ENCODE measurements at regions not wholly inside any gene's neighbourhood (a gene's known extent, or its start where the extent isn't known, plus 50 kb on each side); places are given as distances from the start of the nearest gene placed in this dataset.
A peak's percentile ranks its signal among the peaks of the same experiment; 100 is the strongest.

DNA sequence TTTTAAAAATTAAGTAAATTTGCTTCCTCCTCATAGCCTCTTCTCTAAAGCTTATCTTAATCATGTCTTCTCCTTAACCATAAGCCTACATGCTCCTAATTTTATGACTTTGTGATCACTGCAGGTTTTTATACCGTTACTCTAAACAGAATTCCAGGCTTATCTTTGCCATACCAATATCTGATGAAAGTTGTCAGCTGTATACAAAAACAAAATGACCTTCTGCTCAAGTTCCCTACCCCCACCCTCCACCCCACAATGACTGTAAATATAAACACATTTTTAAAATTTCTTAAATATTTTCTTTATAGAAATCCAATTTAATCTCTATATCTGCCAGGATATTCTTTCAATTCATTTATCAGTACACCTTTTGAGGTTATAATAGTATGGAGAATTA, 60.5 kb upstream of the SGK1 start:
- Mint-ChIP-seq H3K4me1 (peaks cover 33% of the 10 kb centered on the region), H3K9me3 (ENCODE audit: low read depth) (no peaks in the 10 kb centered on the region), H3K27ac (no peak overlapping the region), H3K36me3 (peaks cover 6% of the 10 kb centered on the region), H3K4me3 (no peak overlapping the region), H3K27me3 (no peaks in the 10 kb centered on the region)
- CTCF ChIA-PET: no interaction called here
- no peak for ATAC-seq
- DNase-seq: no peak

DNA sequence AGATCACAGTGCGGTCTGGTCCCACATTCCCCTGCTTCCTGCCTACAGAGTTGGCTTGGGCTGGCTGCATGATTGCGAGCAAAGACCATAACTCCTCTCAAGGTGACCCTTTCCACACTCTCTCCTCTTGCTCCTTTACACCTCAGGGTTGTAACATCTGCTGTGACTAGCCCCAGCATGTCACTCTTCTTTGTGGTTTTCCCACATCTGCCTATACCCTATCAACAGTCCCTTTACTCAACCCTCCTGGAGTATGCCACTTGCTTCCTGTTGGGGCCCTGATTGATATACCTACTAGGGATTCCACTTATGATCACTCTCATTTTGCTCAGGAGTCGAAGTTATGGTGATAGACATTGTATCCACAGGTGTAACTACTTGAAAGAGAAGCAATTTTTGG, 58.9 kb upstream of the SGK1 start:
- Mint-ChIP-seq H3K27ac (no peak overlapping the region), H3K9me3 (ENCODE audit: low read depth) (no peaks in the 10 kb centered on the region), H3K36me3 (peaks cover 6% of the 10 kb centered on the region), H3K27me3 (no peaks in the 10 kb centered on the region), H3K4me3 (no peak overlapping the region), H3K4me1 (peaks cover 42% of the 10 kb centered on the region)
- CTCF ChIA-PET: no interaction called here
- DNase-seq (no peak), ATAC-seq (no peak)

DNA sequence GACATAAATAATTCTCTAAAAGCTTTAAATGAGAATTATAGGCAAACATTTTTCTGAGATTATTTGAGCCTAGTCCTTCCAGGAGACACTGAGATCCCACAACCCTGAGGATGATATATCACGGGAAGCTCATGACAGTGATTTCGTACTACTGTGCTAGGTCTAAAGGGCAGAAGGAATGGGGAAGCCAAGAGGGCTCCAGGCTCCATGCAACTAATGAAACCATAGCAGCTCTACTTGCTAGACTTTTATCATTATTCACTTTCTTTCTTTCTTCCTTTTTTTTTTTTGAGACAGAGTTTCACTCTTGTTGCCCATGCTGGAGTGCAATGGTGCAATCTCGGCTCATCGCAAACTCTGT, 57.3 kb upstream of the SGK1 start:
- H3K9me3 Mint-ChIP-seq (ENCODE audit: low read depth): no peaks in the 10 kb centered on the region
- CTCF ChIA-PET: no interaction called here
- H3K36me3 Mint-ChIP-seq: peaks cover 6% of the 10 kb centered on the region
- peaks cover 37% of the 10 kb centered on the region for H3K4me1 Mint-ChIP-seq
- no peak overlapping the region for H3K4me3 Mint-ChIP-seq
- no peaks in the 10 kb centered on the region for H3K27me3 Mint-ChIP-seq
- no peak for ATAC-seq
- DNase-seq: no peak
- no peak overlapping the region for H3K27ac Mint-ChIP-seq

DNA sequence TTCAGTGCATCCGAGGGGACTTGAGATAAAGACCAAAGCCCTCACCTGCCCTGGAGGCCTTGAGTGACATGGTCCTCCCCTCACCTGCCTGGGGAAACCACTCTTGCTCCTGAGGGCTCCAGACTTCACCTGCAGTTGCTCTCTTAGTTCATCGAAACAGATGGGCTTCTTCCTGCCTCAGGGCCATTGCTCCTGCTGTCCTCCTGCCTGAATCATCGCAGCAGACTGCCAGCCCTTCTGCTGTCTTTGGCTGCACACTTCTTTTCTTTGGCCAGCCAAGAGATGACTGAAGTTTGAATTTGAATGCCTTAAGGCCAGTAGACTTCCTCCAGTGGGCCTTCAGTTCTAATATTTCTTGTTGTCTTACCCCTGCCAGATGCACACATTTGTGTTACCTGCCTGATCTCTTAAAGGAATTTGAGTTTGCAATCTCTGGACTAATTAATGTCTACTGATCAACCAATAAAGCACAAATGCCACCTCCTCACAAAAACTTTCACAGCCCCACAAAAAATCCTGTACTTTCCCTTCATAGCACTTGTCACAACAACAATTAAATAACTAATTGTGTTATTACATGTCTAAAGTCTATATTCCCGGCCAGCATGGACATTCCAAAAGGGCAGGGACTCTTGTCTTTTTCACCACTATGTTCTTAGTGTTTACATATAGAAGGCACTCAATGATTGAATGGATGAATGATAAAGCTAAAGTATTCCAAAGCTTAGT, 56.7 kb upstream of the SGK1 start:
- Mint-ChIP-seq H3K36me3 (peaks cover 6% of the 10 kb centered on the region), H3K27me3 (no peaks in the 10 kb centered on the region), H3K4me3 (no peak overlapping the region), H3K4me1 (peaks cover 33% of the 10 kb centered on the region), H3K27ac (no peak overlapping the region), H3K9me3 (ENCODE audit: low read depth) (no peaks in the 10 kb centered on the region)
- CTCF ChIA-PET: interaction anchor here (0.8 kb wide), 1 partner anchor 9 kb away, joined by 3 read pairs; no protein-coding TSS in a partner anchor
- ATAC-seq: no peak
- no peak for DNase-seq

DNA sequence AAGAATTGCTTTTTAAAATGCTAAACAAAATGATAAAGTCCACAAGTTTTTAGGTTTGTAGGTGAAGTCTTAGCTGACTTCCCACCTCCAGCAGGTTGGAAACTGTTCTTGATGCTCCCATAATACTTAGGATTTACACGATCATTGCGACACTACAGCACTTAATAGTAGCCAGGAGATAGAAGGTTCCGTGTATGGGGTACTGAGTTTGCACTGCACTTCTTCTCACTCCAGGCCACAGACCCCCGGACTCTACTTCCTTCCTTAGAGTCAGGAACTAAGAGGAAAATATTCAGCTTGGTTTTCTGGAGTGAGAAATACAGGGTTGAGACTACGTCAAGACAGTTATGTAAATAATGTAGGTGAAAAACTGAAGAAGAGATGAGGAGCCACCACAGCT, 56.1 kb upstream of the SGK1 start:
- Mint-ChIP-seq H3K4me3 (no peak overlapping the region), H3K36me3 (peaks cover 6% of the 10 kb centered on the region), H3K4me1 (peaks cover 26% of the 10 kb centered on the region), H3K9me3 (ENCODE audit: low read depth) (no peaks in the 10 kb centered on the region), H3K27ac (no peak overlapping the region), H3K27me3 (no peaks in the 10 kb centered on the region)
- ATAC-seq (no peak), DNase-seq (no peak)
- CTCF ChIA-PET: interaction anchor here (0.8 to 1.4 kb wide), 2 partner anchors 9 to 21 kb away, joined by 3 read pairs; no protein-coding TSS in a partner anchor

DNA sequence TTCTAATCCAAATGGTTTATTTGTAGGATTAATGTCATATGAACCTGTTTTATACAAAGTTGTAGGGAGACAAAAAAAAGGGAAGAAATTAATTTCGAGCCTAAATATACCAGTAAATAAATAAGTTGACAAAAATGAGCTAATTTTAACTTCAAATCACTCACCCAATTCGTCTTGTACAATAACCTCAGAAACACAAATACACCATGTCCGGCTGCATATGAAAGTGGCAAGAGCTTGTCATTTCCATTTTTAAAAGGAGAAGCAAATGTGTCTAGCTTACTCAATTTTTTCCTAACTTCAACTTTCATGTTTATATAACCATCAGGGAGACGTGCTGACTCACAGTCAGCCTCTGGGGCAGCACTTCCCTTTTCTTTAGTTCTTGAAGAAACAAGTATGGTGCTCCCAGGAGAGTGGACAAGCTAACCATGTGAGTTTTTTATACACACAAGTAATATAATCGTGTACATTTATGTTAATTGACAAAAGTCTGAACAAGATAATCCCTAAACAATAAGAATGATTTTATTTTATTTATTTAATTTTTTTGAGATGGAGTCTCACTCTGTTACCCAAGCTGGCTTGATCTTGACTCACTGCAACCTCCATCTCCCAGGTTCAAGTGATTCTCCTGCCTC, 55.5 kb upstream of the SGK1 start:
- Mint-ChIP-seq H3K4me1 (peaks cover 22% of the 10 kb centered on the region), H3K9me3 (ENCODE audit: low read depth) (no peaks in the 10 kb centered on the region), H3K36me3 (peaks cover 4% of the 10 kb centered on the region), H3K27ac (no peak overlapping the region), H3K27me3 (no peaks in the 10 kb centered on the region), H3K4me3 (no peak overlapping the region)
- ATAC-seq (peak; percentile 51), DNase-seq (no peak)
- CTCF ChIA-PET: interaction anchor here (0.8 to 1.4 kb wide), 2 partner anchors 10 to 21 kb away, joined by 3 read pairs; no protein-coding TSS in a partner anchor

DNA sequence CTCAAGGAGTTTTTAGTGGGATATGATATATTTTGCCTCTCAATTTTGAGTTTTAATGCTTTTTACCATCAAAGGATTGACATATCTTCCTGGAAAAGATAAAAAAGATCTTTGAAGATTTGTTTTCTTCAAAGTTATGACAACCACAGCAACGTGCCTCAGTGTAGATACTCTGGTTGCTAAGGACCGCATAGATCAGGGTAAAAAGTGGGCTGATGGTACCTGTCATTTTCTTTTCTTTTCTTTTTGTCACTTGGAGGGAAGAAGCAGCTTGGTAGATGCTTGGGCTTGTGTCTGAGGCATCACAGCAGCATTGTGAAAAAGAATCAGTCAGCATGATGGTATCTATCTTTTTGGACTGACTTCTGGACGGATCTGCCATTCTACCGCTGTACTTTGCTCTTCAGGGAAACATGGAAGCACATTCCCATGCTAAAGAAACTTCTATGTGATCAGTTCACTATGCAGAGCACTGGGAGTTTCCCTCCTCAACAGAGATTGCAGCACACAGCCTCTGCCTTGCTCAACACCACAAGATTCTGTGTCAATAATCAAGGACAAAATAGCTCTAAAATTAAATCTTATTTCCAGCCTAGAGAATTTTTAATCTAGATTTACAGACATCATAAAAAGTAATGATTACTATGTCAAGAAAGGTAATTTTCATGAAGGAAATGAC, 54.8 kb upstream of the SGK1 start:
- H3K36me3 Mint-ChIP-seq: peaks cover 4% of the 10 kb centered on the region
- H3K9me3 Mint-ChIP-seq (ENCODE audit: low read depth): no peaks in the 10 kb centered on the region
- no peak overlapping the region for H3K4me3 Mint-ChIP-seq
- ATAC-seq (no peak), DNase-seq (no peak)
- H3K27me3 Mint-ChIP-seq: no peaks in the 10 kb centered on the region
- CTCF ChIA-PET: interaction anchor here (1.4 kb wide), 1 partner anchor 22 kb away, joined by 3 read pairs; no protein-coding TSS in a partner anchor
- H3K4me1 Mint-ChIP-seq: peaks cover 22% of the 10 kb centered on the region
- H3K27ac Mint-ChIP-seq: no peak overlapping the region

DNA sequence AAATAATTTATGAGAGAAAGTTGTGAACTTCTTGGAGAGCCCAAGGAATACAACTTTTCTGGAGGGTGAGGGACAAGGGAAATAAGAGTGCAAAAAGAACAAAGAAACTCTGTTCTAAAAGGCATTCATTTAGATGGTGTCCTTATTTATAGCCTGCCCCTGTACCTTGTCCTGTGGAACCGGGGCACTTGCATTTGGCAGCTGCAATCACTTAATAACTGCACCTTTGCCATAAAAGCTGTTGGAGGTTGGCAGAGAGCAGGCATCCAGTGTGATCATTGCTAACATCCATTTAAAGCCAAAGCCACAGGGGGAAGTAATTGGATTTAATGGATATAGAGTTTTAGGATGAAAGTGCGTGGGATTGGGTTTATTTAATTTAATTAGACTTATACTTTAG, 50.8 kb upstream of the SGK1 start:
- no peak for DNase-seq
- Mint-ChIP-seq H3K4me1 (peaks cover 10% of the 10 kb centered on the region), H3K27ac (no peak overlapping the region), H3K4me3 (no peak overlapping the region), H3K9me3 (ENCODE audit: low read depth) (no peaks in the 10 kb centered on the region), H3K27me3 (no peaks in the 10 kb centered on the region), H3K36me3 (no peaks in the 10 kb centered on the region)
- no peak for ATAC-seq
- CTCF ChIA-PET: no interaction called here

Measured in activated CD8-positive, alpha-beta memory T cell treated with anti-CD3 and anti-CD28 coated beads, Interleukin-2, amount 10 ng/mL, durations not matched to agents 7 days and 5 days (primary cell).